GM12878 (cell line): ENCODE measurements at regions not wholly inside any gene's neighbourhood (a gene's known extent, or its start where the extent isn't known, plus 50 kb on each side); places are given as distances from the start of the nearest gene placed in this dataset.

Experiments used
- ATAC-seq: fragments of 200-7000 bp; cut with Tn5 transposase; 3 replicates; pipeline ENCODE4 v1.9.1; 2020; ENCODE audit warnings: mild to moderate bottlenecking, moderate library complexity
- BruUV-seq: library from RNA; stranded (reverse); fragments of 400-500 nt; replicated peaks from 2 replicates; lab custom pipeline; 2021; lab: Mats Ljungman, UMichigan
- CTCF ChIA-PET: fragments of 300-600 bp; sonication (Branson Sonifier 250); formaldehyde crosslinking; extraction: SDS; loops from one replicate; lab custom pipeline; 2021; ENCODE audit warnings: inconsistent platforms; lab: Yijun Ruan, JAX
- POLR2A ChIA-PET: fragments of 350-600 bp; formaldehyde crosslinking; extraction: SDS; loops from one replicate; lab custom pipeline; 2021; ENCODE audit warnings: inconsistent platforms; lab: Charles Lee
- RAD21 ChIA-PET: fragments of 300-600 bp; sonication (Branson Sonifier 250); formaldehyde crosslinking; loops from one replicate; lab custom pipeline; 2023; ENCODE audit warnings: antibody characterized with exemption; ENCODE audit not compliant: unreplicated experiment; lab: Charles Lee
- SMC1A ChIA-PET: fragments of 300-600 bp; sonication (Branson Sonifier 250); formaldehyde crosslinking; loops from one replicate; lab custom pipeline; 2023; ENCODE audit not compliant: unreplicated experiment, uncharacterized antibody; lab: Charles Lee
- DNase-seq: peaks from one replicate; pipeline ENCODE4 v3.0.0-alpha.2; 2011; ENCODE audit warnings: low read depth, low spot score
- FAIRE-seq: peaks from 3 replicates; lab custom pipeline; 2011; peaks lifted over from hg19 to GRCh38; lab: Jason Lieb, UNC
- H2AFZ ChIP-seq: 2 replicates; pipeline ENCODE4 v1.6.0; 2011; ENCODE audit warnings: low read depth, low read length, control low read depth; ENCODE audit not compliant: control insufficient read depth
- H3K27ac ChIP-seq: 2 replicates; pipeline ENCODE4 v1.5.1; 2011; ENCODE audit warnings: control low read depth; ENCODE audit not compliant: control insufficient read depth, insufficient read depth
- H3K27me3 ChIP-seq, 2 experiments: replicated peaks in 1 of 2; 2 replicates each; pipeline versions ENCODE4 v1.6.0 to v1.6.1; 2011; ENCODE audit warnings: low read length in 1 of 2; ENCODE audit not compliant: control insufficient read depth in 2 of 2, insufficient read depth in 2 of 2
- H3K36me3 ChIP-seq, 2 experiments: 2 replicates each; pipeline ENCODE4 v1.5.1; 2011; ENCODE audit warnings: low read length in 1 of 2; ENCODE audit not compliant: control insufficient read depth in 2 of 2, insufficient read depth in 2 of 2
- H3K4me1 ChIP-seq: 2 replicates; pipeline ENCODE4 v1.6.1; 2011; ENCODE audit warnings: mild to moderate bottlenecking, low read length, moderate library complexity, mixed read lengths; ENCODE audit not compliant: control insufficient read depth, insufficient read depth
- H3K4me2 ChIP-seq: 2 replicates; pipeline ENCODE4 v1.6.0; 2011; ENCODE audit warnings: control low read depth; ENCODE audit not compliant: control insufficient read depth, insufficient read depth
- H3K4me3 ChIP-seq: fragments of 200-600 bp; sonication (generic); 2 replicates; pipeline ENCODE4 v1.5.1; 2016
- H3K79me2 ChIP-seq: 2 replicates; pipeline ENCODE4 v1.6.0; 2011; ENCODE audit warnings: low read length; ENCODE audit not compliant: control insufficient read depth, insufficient read depth
- H3K9ac ChIP-seq: 2 replicates; pipeline ENCODE4 v1.8.0; 2011; ENCODE audit warnings: low read length, control low read depth, mixed read lengths; ENCODE audit not compliant: control insufficient read depth, insufficient read depth
- H3K9me3 ChIP-seq: replicated peaks from 3 replicates; pipeline ENCODE4 v1.5.1; 2011; ENCODE audit warnings: mild to moderate bottlenecking, low read length; ENCODE audit not compliant: control insufficient read depth, insufficient read depth
- H4K20me1 ChIP-seq: 2 replicates; pipeline ENCODE4 v1.6.0; 2011; ENCODE audit not compliant: control insufficient read depth, insufficient read depth
- RFX5 ChIP-seq: IDR thresholded peaks from 2 replicates; pipeline ENCODE4 v1.6.1; 2011; ENCODE audit warnings: low read depth, low read length, improper control_type of control experiment
- SREBF1 ChIP-seq: IDR thresholded peaks from 2 replicates; pipeline ENCODE4 v1.6.1; 2012; ENCODE audit warnings: mild to moderate bottlenecking, low read length
- whole genome bisulfite sequencing: methylation state at CpG from one replicate; pipeline ENCODE4 v1.1.6; 2016; ENCODE audit warnings: low lambda C conversion rate; ENCODE audit not compliant: insufficient replicate concordance, insufficient coverage; ENCODE audit errors: missing lambda C conversion rate; 5-methylcytosine and 5-hydroxymethylcytosine counted together
- in situ Hi-C: fragments of 300-500 bp; cut with MboI; formaldehyde crosslinking; loops from 9 replicates; pipeline ENCODE4 v1.14.3; 2018; ENCODE audit warnings: mixed read lengths
- intact Hi-C: fragments of 100-400 bp; cut with micrococcal nuclease; formaldehyde crosslinking; loops from one replicate; pipeline ENCODE4 v1.14.2; 2022; ENCODE audit not compliant: unreplicated experiment
- TF ChIP-seq, protein P1 (sequence below): IDR thresholded peaks from 2 replicates; pipeline ENCODE4 v1.6.1; 2012; ENCODE audit warnings: low read depth, low read length, improper control_type of control experiment
- TF ChIP-seq, protein P2 (sequence below): IDR thresholded peaks from 2 replicates; pipeline ENCODE4 v1.6.1; 2012; ENCODE audit warnings: low read length, inconsistent platforms

DNA sequence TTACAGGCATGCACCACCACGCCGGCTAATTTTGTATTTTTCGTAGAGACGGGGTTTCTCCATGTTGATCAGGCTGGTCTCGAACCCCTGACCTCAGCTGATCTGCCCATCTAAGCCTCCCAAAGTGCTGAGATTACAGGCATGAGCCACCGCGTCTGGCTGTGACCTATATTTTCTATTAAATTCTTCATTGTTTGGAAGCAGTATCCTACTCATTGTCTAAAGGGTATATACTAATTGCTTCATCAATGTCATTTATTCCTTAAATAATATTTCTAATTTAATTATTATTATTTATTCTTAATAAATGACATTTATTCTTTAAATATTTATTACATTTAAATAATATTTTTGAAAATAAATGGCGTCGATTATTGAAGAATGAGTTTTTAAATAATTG, 817.3 kb upstream of the API5 start (continued):
- TF ChIP-seq, protein P1, sequence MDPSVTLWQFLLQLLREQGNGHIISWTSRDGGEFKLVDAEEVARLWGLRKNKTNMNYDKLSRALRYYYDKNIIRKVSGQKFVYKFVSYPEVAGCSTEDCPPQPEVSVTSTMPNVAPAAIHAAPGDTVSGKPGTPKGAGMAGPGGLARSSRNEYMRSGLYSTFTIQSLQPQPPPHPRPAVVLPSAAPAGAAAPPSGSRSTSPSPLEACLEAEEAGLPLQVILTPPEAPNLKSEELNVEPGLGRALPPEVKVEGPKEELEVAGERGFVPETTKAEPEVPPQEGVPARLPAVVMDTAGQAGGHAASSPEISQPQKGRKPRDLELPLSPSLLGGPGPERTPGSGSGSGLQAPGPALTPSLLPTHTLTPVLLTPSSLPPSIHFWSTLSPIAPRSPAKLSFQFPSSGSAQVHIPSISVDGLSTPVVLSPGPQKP, result no peak

DNA sequence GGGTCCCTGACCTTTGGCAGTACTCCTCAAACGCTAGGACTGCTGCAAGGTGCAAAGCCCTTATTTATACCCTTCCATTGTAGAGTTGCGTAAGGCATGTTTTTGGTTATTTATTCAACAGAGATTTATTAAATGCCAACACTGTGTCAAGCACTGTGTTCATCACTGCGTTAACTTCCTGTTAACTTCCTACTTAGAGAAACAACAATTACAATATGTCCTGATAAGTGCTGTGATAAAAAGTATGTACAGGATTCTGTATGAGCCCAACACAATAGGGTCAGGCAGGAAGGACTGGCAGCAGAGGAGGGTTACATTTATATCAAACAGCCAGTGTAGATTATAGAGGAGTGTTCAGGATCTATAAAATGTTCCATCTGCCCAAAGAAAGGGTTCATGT, 812.8 kb upstream of the API5 start:
- Histone ChIP-seq H3K36me3 (no peaks in the 10 kb centered on the region), H3K79me2 (no peaks in the 10 kb centered on the region), H4K20me1 (no peaks in the 10 kb centered on the region), H3K27ac (no peak overlapping the region), H3K4me2 (no peak overlapping the region), H3K4me1 (no peaks in the 10 kb centered on the region), H3K9ac (no peak overlapping the region), H2AFZ (no peak overlapping the region), H3K4me3 (no peak overlapping the region)
- SMC1A ChIA-PET, result no interaction called here
- WGBS, result 33% methylated on average over 3 of the region's 3 CpGs
- CTCF ChIA-PET, result no interaction called here
- no peak for FAIRE-seq
- intact Hi-C loops, result no loop called here
- RAD21 ChIA-PET, result no interaction called here
- TF ChIP-seq RFX5, result no peak
- TF ChIP-seq, protein P2, sequence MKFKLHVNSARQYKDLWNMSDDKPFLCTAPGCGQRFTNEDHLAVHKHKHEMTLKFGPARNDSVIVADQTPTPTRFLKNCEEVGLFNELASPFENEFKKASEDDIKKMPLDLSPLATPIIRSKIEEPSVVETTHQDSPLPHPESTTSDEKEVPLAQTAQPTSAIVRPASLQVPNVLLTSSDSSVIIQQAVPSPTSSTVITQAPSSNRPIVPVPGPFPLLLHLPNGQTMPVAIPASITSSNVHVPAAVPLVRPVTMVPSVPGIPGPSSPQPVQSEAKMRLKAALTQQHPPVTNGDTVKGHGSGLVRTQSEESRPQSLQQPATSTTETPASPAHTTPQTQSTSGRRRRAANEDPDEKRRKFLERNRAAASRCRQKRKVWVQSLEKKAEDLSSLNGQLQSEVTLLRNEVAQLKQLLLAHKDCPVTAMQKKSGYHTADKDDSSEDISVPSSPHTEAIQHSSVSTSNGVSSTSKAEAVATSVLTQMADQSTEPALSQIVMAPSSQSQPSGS, result no peak
- no peak for TF ChIP-seq SREBF1
- TF ChIP-seq, all 136 proteins: peak for 0
- POLR2A ChIA-PET, result no interaction called here
- Histone ChIP-seq H3K27me3 (no peaks in the 10 kb centered on the region), H3K9me3 (no peaks in the 10 kb centered on the region)
- BruUV-seq, result no TSS peak
- no peak for ATAC-seq
- in situ Hi-C loops, result no loop called here
- no peak for DNase-seq
